ENCODE measurements at regions not wholly inside any gene's neighbourhood (a gene's known extent, or its start where the extent isn't known, plus 50 kb on each side); places are given as distances from the start of the nearest gene placed in this dataset.

GRCh38 chr11:112809429-112809828, 151.8 kb upstream of the NCAM1 start:
- DNase-seq (ENCODE audit: extremely low spot score in 2 of 2), result no peak
- TF ChIP-seq POLR2A (IDR thresholded peaks at IDR 0.05), result no peak
- no peak for TF ChIP-seq POLR2AphosphoS5 (IDR thresholded peaks at IDR 0.05; ENCODE audit: insufficient read depth in 1 of 2, low read depth in 1 of 2)
- no peak for TF ChIP-seq CTCF (IDR thresholded peaks at IDR 0.05)
- Histone ChIP-seq H3K27ac (no peak overlapping the region), H3K36me3 (no peaks in the 10 kb centered on the region), H3K4me1 (no peaks in the 10 kb centered on the region), H3K4me3 (no peak overlapping the region), H3K27me3 (no peaks in the 10 kb centered on the region), H3K9me3 (no peaks in the 10 kb centered on the region)
- intact Hi-C loops (cut with DNase I), result no loop called here

- Histone ChIP-seq H3K4me1 (no peaks in the 10 kb centered on the region), H3K36me3 (no peaks in the 10 kb centered on the region), H3K4me3 (no peak overlapping the region), H3K27ac (no peak overlapping the region), H3K27me3 (no peaks in the 10 kb centered on the region), H3K9me3 (no peaks in the 10 kb centered on the region)
- intact Hi-C loops (cut with DNase I), result no loop called here
- TF ChIP-seq POLR2A (IDR thresholded peaks at IDR 0.05) (no peak), POLR2AphosphoS5 (IDR thresholded peaks at IDR 0.05; ENCODE audit: insufficient read depth in 1 of 2, low read depth in 1 of 2) (no peak), CTCF (IDR thresholded peaks at IDR 0.05) (no peak)
- DNase-seq (ENCODE audit: extremely low spot score in 2 of 2), result no peak
Measured at GRCh38 chr11:112810951-112811350, 150.3 kb upstream of the NCAM1 start.

- H3K27me3 ChIP-seq, result no peaks in the 10 kb centered on the region
- no peaks in the 10 kb centered on the region for H3K36me3 ChIP-seq
- intact Hi-C loops (cut with DNase I), result no loop called here
- H3K4me3 ChIP-seq, result no peak overlapping the region
- no peaks in the 10 kb centered on the region for H3K4me1 ChIP-seq
- H3K27ac ChIP-seq, result no peak overlapping the region
- DNase-seq (ENCODE audit: extremely low spot score in 2 of 2), result no peak
- H3K9me3 ChIP-seq, result no peaks in the 10 kb centered on the region
- no peak for TF ChIP-seq CTCF (IDR thresholded peaks at IDR 0.05)
- TF ChIP-seq POLR2AphosphoS5 (IDR thresholded peaks at IDR 0.05; ENCODE audit: insufficient read depth in 1 of 2, low read depth in 1 of 2), result no peak
- TF ChIP-seq POLR2A (IDR thresholded peaks at IDR 0.05), result no peak
Measured at GRCh38 chr11:112811783-112812182, 149.4 kb upstream of the NCAM1 start.

GRCh38 chr11:112812729-112813128, 148.5 kb upstream of the NCAM1 start:
- no peak overlapping the region for H3K4me3 ChIP-seq
- intact Hi-C loops (cut with DNase I), result no loop called here
- no peaks in the 10 kb centered on the region for H3K36me3 ChIP-seq
- no peaks in the 10 kb centered on the region for H3K9me3 ChIP-seq
- H3K27ac ChIP-seq, result no peak overlapping the region
- DNase-seq (ENCODE audit: extremely low spot score in 2 of 2), result no peak
- no peaks in the 10 kb centered on the region for H3K4me1 ChIP-seq
- H3K27me3 ChIP-seq, result no peaks in the 10 kb centered on the region
- TF ChIP-seq CTCF (IDR thresholded peaks at IDR 0.05) (no peak), POLR2A (IDR thresholded peaks at IDR 0.05) (no peak), POLR2AphosphoS5 (IDR thresholded peaks at IDR 0.05; ENCODE audit: insufficient read depth in 1 of 2, low read depth in 1 of 2) (no peak)

GRCh38 chr11:112814168-112814567, 147.1 kb upstream of the NCAM1 start:
- TF ChIP-seq CTCF (IDR thresholded peaks at IDR 0.05) (no peak), POLR2A (IDR thresholded peaks at IDR 0.05) (no peak), POLR2AphosphoS5 (IDR thresholded peaks at IDR 0.05; ENCODE audit: insufficient read depth in 1 of 2, low read depth in 1 of 2) (no peak)
- H3K27ac ChIP-seq, result no peak overlapping the region
- no peaks in the 10 kb centered on the region for H3K9me3 ChIP-seq
- H3K36me3 ChIP-seq, result no peaks in the 10 kb centered on the region
- H3K4me3 ChIP-seq, result no peak overlapping the region
- H3K27me3 ChIP-seq, result no peaks in the 10 kb centered on the region
- intact Hi-C loops (cut with DNase I), result no loop called here
- no peaks in the 10 kb centered on the region for H3K4me1 ChIP-seq
- DNase-seq (ENCODE audit: extremely low spot score in 2 of 2), result no peak

Data from vagina (tissue), 2 donors.